GM18517 (cell line): ENCODE measurements at regions not wholly inside any gene's neighbourhood (a gene's known extent, or its start where the extent isn't known, plus 50 kb on each side); places are given as distances from the start of the nearest gene placed in this dataset.
"Not testable (repeated sequence)": the region's sequence is repeated elsewhere in the genome, so short reads cannot be mapped to it uniquely, and the experiment has no call there.

ENCODE experiments used
- ATAC-seq: cut with Tn5 transposase; IDR thresholded peaks from one replicate; pipeline ENCODE4 v1.9.1; 2021; ENCODE audit warnings: mild to moderate bottlenecking, moderate library complexity; ENCODE audit not compliant: unreplicated experiment

DNA sequence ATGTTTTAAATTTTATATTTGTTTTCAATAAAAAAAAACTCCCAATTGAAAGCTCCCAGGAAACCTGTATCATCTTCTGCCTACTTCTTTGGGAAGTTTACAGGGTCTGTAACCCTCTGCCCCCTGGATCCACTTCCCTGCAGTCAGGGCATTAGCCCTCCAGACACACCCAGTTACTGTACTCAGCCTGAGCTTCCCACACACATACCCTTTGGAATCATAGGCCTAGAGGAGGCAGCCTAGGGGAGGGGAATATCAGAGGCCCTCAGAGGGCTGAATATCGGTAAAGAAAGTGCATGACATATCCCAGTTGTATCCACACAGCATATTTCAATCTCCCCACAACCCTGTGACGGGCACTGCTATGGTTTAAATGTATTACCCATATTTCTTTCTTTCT, 56.2 kb upstream of the TFPI start:
- ATAC-seq, result not testable (repeated sequence)

DNA sequence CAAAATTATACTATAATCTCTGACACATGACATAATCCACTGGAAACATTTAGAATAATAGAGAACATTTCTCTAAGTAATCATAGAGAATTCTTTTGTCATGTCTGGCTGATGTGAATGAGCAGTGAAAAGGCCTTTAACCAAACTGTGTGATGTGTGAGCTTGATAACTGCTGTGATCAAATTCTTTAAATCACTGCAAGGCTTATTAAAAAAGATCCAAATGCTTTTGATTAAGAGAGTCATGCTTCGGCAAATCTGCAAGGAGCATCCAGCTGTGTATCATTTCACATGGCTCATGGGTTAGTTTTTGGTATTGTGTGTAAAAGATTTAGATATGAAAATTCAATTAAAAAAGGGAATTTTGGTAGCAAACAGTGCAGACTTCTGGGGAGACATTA, 58.6 kb upstream of the TFPI start:
- no peak for ATAC-seq

DNA sequence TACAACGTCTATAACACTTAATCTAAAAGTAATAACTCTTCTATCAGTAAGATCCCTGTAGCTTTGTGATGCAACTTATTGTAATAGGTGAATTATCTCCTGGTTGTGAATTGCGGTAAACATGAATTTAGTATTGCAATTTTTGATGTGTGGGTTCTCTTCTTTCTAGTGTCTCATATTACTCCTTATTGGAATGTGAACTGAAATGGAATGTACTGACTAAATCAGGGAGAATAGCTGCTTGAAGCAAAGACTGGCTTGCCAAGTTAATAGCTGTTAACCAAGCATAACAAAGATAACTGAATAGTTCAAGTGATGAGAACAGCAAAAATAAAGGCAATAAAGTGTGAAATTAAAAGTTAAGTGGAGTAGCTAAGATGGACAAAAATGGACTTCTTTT, 60.5 kb upstream of the TFPI start:
- no peak for ATAC-seq

DNA sequence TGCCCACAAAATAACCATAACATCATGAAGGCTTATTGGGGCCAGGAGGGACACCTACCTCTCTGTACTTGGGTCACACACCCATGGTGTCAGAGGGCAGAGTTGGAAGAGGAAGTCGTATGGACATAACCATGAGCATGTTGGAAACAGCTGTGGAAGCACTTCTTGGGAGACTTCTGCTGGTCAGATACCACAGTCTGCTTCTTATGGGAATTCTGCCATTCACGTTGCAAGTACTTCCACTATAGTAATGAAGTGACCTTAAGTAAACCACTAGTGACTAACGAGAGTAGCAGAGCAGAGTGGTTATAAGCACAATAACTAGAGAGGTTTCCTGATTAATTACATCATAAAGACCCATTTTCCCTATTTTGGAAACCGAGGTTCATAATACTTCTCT, 61.1 kb upstream of the TFPI start:
- no peak for ATAC-seq

DNA sequence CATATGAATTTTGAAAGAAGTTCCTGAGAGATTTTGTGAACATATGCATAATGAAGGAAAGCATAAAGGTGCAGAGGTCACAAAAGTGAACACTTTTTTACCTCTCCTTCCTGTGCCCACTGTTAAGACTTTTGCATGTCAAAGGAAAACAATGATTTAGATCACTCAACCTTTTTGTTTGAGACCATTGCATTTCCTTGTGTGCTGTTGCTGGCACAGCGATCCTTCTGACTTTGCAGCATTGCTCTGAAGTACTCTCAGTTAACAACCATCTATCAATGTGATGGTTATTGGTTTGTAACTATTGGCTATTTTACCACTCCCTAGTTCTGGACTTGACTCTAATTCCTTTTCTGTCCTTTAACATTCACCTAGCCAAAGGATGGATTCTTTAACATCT, 61.7 kb upstream of the TFPI start:
- no peak for ATAC-seq

DNA sequence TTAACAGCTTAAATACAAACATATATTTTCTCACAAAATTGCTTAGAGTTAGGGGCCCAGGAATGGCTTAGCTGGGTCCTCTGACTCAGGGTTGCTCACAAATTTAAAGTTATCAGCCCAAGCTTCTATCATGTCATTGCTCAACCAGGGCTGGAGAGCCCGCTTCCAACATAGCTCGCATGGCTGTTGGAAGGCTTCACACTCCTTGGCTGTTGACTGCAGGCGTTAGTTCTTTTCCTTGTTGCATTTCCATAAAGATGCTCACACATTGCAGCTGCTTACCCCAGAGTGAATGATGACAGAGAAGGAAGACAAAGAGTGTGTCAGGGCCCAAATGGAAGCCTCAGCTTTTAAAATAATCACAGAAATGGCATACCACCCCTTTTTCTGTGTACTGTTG, 62.9 kb upstream of the TFPI start:
- ATAC-seq, result no peak

DNA sequence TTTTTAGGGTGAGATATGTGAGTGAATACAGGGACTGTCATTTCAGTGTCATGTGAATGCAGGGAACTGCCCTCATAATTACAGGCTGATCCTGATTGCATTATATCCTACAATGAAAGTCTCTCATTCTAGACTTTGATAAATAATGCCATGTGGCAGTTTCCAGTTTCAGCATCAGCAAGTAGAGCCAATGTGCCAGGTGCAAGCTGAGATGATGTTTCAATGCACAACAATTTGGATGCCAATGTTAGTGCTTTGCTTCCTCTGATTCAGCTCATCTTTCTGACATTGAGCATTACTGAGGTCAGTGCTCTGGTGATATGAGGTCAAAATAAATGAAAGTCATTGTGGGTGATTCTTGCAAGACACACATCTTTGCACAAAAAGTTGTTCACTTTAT, 63.7 kb upstream of the TFPI start:
- no peak for ATAC-seq

DNA sequence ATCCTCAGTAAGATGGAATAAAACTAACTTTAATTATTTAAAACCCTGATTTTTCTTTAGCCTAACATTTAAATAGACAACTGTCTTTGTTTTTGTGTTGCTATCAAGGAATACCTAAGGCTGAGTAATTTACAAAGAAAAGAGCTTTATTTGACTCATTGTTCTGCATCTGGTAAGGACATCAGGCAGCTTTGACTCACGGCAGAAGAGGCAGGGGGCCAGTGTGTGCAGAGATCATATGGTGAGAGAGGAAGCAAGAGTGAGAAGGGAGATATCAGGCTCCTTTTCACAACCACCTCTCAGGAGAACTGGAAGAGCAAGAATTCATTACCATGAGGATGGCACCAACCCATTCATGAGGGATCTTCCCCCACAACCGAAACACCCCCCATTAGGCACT, 64.6 kb upstream of the TFPI start:
- no peak for ATAC-seq

DNA sequence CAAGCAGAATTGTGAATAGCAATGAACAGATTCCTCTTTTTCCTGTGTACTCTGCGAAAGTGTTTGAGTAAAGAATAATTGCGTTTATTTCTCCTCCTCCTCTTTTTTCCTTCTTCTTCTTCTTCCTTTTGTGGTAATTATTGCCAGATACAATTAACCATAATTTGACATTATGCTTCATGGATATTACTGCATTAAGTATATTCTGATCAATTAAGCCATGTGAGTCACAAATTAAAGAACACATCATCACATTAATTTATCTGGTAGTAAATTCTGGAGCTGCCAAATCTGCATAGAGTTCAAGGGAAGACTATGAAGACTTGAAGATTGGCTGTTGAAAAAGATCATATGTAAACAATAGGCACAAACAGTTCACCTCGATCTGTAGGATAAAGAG, 72.9 kb upstream of the TFPI start:
- ATAC-seq, result no peak

DNA sequence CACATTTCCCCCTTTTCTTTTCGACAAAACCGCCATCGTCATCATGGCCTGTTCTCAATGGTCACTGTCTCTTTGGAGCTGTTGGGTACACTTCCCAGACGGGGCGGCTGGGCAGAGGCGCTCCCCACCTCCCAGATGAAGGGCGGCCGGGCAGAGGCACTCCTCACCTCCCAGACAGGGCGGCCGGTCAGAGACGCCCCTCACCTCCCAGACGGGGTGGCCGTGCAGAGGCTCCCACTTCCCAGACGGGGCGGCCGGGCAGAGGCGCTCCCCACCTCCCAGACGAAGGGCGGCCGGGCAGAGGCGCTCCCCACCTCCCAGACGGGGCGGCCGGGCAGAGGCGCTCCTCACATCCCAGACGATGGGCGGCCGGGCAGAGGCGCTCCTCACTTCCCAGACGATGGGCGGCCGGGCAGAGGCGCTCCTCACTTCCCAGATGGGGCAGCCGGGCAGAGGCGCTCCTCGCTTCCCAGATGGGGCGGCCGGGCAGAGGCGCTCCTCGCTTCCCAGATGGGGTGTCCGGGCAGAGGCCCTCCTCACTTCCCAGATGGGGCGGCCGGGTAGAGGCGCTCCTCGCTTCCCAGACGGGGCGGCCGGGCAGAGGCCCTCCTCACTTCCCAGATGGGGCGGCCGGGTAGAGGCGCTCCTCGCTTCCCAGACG, 82.6 kb upstream of the TFPI start:
- ATAC-seq, result not testable (repeated sequence)

DNA sequence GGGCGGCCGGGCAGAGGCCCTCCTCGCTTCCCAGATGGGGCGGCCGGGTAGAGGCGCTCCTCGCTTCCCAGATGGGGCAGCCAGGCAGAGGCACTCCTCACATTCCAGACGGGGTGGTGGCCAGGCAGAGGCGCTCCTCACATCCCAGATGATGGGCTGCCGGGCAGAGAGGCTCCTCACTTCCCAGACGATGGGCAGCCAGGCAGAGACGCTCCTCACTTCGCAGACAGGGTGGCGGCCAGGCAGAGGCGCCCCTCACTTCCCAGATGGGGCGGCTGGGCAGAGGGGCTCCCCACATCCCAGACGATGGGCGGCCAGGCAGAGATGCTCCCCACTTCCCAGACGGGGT, 83.1 kb upstream of the TFPI start:
- not testable (repeated sequence) for ATAC-seq

DNA sequence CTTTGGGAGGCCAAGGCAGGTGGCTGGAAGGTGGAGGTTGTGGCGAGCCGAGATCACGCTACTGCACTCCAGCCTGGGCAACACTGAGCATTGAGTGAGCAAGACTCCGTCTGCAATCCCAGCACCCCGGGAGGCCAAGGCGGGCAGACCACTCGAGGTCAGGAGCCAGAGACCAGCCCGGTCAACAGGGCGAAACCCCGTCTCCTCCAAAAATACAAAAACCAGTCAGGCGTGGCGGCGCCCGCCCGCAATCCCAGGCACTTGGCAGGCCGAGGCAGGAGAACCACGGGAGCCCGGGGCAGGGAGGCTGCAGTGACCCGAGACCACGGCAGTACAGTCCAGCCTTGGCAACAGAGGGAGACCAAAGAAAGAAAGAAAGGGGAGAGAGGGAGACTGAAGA, 83.5 kb upstream of the TFPI start:
- ATAC-seq, result not testable (repeated sequence)

DNA sequence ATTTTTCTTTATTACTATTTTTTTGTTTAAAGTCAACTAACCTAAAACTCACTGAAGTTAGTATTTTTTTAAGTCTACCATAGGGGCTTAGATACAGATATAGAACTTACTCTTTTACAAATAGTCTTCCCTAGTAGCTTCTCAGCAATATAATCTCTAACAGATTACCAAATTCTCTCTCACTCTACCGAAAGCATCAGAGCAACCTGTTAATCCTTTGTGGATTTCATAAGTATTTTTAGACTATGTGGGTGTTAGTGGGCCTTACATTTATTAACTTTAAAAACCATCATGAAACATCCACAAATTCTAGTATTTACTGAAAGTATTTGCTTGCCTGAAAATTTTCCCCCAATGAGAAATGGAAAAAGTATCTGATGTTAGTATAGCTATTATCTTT, 84.6 kb upstream of the TFPI start:
- ATAC-seq, result no peak

DNA sequence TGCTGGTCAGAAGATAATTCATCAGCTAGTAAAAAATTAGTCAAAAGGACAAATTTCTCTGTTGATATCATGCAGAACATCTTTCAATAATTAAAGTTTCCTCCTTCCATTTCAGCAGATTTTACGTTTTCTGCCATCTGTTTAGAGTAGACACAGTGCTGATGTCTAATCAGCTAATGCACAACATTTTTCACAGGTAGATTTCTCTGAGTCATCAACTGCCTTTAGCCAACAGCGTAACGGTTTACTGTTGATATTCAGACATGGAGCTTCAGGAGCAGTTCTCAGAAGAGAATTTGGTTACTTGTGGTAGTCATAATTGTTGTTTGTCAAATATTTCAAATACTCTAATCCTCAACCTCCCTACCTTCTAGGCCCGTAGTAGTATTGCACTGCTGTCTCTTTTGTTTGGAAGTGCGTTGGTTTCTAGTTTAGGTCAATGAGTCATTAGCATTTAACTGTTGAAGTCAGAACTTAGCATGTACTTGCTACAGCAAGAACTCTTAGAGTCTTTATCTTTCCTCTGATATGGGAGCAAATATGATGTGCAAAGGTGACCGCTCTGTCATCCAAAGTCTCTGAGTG, 86.8 kb upstream of the TFPI start:
- ATAC-seq, result no peak

DNA sequence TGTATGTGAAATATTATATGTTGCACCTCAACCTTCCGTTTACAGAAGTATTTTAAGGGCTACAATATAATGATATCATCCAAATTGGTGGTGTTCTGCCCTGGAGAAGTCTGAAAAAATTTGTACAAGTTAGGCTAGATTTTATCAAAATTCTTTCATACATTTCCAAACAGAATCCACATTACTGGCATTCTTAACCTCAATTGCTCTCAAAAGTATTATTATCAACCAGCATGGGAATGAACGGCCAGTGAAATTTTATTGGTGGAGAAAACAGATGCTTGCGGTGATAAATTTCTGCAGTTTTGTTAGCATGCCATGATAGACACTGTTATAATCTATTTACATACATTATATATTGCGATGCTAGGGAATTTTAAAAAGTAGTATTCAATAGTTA, 88.3 kb upstream of the TFPI start:
- ATAC-seq, result no peak

DNA sequence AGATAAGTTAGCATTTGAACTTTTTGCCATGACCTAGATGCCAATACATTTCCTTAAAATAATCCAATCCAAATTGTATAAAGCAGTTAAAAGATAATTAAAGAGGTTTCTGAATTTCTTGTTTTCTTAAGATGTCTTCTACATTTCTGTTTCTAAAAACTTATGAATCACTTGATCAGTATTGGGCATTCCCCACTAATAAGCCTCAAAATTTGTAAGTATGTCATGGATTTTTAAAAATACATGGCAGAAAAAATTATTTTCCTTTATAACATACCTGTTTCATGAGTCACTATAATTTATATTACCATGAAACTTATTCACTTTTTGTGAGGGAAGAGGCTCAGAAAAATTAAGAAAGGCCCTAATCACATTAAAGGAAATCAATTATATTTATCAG, 90.3 kb upstream of the TFPI start:
- ATAC-seq, result no peak

DNA sequence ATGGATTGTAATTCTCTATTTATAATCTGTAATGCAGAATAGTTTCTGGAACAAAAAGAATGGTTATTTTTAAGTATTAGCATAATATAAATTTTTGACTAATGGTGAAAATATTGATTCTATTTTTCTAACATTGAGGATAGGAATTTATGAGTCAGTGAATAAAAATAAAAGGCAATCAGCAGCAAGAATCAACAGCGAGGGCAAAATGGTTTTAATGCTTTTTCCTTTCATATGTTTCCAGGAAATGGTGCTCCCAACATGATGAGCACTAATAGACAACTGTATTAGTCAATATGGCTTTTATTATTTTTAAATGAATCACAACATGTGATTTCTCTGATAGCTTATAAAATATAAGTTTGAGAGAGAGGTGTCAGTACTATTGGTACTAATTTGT, 90.7 kb upstream of the TFPI start:
- ATAC-seq, result no peak

DNA sequence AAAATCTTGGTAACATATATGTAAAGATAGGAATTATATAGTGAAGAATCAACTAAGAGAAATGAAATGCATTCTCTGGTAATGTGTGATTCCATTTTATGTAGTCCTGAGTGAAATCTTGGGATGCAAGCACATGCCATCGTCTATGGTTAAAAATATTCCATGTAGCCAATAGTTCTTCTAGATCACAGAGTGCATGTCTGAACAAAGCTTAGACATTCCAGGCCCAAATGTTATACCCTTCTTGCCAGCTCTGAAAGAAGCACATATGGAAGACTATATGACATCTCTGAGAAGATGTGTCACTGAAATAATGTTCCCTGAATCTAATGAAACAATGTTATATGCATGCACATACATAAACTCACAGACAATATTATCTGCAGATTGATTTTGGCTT, 92.3 kb upstream of the TFPI start:
- no peak for ATAC-seq

DNA sequence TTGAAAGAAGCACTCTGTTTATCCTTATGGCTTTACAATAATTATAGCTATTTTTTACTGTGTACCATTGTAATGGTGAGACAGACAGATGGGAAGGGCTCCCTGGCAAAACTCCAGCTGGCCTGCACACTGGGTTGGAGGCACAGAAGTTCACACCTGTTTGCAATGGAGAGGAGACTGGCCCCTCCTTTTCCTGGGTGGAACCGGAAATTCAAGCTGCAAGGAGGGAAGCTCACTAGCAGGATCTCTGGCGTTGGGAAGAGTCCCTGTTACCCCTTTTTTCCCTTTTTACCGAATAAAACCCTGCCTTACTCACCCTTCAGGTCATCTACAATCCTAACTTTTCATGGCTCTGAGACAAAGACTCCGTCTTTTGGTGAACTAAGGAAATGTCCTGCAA, 100.3 kb upstream of the TFPI start:
- ATAC-seq, result no peak

DNA sequence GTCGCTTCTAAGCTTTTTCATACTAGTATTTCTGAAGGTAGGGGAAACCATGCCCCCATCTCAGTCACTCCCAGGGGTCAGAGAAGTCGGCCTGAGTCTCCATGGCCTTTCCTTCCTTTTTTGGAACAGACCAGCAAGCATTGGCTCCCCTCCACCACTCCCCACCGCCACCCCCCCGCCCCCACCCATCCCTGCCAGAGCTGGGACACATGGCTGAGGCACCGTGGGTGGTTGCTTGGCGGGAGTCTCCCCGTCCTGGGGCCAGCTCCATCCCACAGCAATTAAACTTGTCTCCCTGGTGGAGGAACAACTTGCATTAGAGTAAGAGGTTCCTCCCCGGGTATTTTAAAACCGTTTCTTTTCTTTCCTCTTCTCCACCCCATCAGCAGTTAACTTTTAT, 100.8 kb upstream of the TFPI start:
- ATAC-seq, result no peak

DNA sequence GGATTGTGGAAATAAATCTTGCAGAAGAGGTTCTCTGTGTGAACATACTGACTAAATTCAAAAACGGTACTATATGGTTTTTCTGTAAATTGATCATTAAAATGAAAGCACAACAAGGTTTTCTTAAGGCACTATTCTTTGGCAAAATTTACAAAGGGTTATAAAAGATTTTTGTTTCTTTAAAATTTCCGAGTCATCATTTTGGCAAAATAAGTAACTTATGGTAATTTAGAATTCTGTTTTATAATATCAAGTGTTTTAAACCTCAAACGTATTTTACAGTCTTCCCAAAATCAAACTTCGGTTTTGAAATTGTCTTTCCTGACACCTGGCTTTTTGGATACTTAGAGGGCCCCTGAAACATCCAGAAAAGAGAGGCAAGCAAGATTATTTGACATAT, 101.9 kb upstream of the TFPI start:
- ATAC-seq, result no peak

DNA sequence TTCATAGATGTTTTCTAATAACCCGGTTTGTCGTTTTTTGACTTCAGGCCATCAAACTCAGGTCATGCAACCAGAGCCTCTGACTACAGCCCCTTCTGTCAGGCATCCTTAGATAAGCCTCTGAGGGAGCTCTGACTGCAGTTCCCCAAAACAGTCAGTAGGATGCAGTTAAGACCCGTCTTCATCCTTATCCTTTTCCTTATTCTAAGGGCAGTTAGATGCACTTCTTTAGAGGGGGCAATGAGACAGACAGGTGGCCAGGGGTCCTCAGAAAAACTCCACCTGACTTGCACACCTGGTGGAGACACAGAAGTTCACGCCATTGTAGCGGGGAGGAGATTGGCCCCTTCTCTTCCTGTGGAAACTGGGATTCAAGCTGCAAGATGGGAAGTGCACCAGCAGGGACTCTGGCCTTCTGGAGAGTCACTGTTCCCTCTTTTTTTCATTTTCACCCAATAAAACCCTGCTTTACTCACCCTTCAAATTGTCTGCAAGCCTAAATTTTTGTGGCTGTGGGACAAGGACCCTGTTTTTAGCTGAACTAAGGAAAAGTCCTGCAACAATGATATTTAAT, 104.8 kb upstream of the TFPI start:
- ATAC-seq, result no peak

DNA sequence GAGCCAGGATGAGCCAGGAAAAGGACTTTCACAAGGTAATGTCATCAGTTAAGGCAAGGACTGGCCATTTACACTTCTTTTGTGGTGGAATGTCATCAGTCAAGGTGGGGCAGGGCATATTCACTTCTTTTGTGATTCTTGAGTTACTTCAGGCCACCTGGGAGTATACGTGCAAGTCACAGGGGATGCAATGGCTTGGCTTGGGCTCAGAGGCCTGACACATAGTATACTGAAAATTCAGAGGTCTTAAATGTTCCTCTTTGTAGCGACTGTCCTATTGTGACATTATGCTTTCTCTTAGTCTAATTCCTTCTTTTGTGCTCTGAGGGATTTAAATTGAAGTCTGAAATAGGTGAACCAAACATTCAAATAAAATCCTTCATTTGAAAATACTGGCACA, 121.8 kb upstream of the TFPI start:
- ATAC-seq, result not testable (repeated sequence)
